GM19238 (cell line): ENCODE measurements at regions not wholly inside any gene's neighbourhood (a gene's known extent, or its start where the extent isn't known, plus 50 kb on each side); places are given as distances from the start of the nearest gene placed in this dataset.

Source experiments
- DNase-seq: peaks from one replicate; pipeline ENCODE4 v3.0.0; 2011; ENCODE audit warnings: low spot score; ENCODE audit not compliant: insufficient read length

DNA sequence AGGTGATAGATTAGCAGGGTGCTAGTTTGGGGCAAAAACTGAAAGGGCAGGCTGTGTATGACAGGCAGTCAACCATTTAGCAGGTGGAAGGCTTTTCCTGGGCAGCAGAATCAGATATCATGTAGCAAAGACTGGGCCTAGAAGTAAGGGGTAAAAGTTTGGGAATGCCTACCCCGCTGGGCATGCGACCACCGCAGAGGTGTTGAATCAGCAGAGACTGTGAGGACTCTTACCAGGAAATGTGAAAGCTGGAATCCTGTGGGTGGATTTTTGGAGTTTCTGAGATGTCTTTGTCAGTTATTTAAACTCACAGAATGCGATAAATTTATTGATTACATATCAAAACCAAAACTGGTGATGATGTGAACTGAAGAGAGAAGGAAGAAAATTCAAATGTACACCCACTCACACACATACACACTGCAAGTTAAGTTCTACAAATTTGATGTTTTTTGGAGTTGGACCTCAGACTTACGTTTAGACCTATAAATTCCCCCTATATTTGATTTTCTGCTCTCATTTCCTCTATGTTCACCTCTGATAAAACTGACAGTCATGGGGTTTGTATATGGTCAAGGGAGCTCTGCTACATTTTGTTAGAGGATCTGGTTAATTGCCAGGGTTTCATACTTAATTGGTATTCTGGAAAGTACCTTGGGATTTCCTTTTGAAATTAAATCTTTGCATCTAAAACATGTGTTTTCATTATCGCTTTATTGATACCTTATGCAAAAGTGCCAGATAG lies 333.6 kb downstream of the CSNK1G3 start:
- DNase-seq: no peak

DNA sequence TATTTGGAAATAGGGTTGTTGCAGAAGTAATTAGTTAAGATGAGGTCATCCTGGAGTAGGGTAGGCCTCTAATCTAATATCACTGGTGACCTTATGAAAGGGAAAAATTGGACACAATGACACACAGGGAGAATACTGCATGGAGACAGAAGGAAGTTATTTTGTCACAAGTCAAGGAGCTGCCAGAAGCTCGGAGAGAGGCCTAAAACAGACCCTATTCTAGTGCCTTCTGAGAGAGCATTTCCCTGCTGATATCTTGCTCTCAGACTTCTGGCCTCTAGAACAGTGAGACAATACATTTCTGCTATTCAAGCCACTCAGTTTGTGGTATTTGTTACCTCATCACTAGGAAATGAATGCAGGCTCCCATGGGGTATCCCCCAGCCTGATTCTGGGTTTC lies 332.9 kb downstream of the CSNK1G3 start:
- DNase-seq: no peak

DNA sequence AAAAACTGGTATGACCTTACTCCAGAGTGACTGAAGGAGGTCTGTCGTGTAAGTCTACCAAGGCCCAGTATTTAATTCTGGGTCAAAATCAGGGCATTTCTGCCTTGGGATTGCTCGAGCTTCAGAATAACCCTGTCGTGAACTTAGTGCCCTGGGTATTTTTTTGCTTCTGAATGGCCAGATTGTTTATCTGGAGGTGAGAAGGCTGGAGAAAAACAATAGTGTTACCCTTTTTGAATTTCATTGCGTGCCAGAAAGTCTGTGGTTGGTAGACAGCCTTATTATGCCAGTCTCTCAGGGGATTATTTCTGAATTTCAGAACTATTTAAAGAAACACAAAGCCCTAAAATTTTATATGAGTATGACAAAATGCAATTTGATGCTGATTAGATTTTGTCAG lies 323.4 kb downstream of the CSNK1G3 start:
- no peak for DNase-seq

DNA sequence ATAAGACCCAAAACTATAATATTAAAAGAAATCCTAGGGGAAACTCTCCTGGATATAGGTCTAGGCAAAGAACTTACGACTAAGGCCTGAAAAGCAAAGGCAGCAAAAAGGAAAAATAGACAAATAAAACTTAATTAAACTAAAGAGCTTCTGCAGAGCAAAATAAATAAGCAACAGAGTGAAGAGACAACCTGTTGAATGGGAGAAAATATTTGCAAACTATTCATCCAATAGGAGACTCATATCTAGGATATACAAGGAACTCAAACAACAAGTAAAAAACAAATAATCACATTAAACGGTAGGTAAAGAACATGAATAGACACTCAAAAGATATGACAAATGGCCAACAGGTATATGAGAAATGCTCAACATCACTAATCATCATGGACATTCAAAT lies 318.6 kb downstream of the CSNK1G3 start:
- no peak for DNase-seq

DNA sequence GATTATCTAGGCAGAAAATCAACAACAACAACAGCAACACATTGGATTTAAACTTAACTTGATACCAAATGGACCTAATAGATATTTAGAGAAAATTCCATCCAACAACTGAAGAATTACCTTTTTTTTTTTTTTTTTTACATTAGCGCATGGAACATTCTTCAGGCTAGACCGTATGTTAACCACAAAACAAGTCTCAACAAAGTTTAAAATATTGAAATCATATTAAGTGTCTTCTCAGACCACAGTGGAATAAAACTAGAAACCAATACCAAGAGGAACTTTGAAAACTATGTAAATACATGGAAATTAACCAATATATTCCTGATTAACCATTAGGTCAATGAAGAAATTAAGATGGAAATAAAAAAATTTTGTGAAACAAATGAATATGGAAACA lies 315.8 kb downstream of the CSNK1G3 start:
- no peak for DNase-seq

DNA sequence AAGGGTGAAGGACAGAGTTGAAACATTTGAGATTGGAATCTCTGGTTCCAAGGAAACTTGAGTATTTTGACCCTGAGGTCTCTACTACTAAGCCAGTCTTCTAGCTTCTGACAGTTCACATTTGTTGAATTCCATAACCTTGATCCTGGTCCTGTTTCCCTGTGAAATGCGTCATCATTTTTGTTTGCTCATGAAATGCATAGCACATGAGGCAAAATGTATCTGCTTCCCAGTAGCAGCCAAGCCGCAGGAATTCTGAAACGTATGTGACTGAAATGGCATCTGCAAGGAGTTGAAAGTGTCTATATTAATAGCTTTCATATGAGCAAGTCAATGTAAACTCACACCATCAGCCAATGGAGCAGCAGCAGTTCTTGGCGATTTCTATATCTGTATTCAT lies 307.9 kb downstream of the CSNK1G3 start:
- DNase-seq: no peak

DNA sequence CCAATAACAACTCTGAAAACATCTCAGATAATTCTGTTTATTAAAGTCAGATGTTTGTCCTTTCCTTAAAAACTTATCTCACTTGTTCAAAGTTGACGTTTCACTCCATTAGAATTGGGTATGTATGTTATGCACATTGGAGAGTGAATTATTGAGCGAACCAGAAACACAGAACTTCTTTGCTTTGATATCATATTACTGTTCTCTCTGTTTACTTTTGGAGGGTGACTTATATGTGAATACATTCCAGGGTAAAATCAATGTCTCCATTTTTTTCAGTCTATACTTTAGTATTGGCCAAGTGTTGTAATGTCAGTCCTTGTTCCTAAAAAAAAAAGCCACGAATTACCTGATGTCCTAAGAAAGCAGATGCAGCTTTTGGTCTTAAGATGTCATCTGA lies 307.4 kb downstream of the CSNK1G3 start:
- no peak for DNase-seq

DNA sequence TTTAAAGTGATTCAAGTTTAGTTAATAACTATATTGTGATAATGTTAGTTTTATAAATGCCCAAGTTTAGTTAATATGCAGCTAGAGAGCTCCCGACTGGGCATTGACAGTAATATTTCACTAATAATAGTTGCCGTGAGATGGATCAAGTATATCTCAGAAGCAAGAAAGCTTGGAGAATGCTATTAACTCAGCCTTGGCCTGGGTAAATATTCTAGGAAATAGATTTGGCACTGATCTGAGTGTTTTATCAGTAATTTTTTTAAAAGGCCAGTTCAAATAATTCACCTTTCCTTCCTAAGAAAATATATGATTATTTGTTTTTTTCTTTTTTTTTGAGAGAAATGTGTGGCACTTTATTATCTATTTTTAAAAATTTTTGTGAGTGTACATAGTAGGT lies 305.3 kb downstream of the CSNK1G3 start:
- no peak for DNase-seq

DNA sequence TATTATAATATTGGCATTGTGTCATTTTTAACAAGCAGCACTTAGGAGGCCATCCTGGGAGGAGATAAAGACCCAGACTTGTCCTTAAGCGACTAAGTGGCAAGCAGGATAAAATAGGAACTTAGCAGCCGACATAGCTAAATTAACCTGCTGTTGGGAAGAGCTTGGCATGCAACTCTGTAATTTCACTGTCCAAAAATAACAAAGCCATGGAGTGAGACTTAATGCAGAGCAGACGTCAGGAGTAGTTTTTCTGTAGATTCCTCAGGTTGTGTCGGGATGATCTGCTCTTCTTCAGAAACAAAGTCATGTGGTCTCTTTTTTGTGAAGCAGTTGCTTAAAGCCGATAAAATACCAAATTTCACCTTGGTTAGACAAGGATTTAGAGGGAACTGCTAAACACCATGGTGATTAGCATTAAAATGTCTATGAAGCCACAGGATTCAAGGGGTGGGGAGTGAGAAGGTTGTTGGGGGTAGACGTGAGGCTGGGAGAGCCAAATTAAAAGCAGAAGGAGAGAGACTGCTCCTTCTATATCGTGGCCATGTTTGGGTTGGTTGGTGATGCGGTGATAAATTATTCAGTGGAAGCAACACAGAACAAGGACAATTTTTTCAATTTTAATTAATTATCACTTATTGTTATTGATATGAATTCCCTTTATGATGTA lies 303.0 kb downstream of the CSNK1G3 start:
- DNase-seq: no peak

DNA sequence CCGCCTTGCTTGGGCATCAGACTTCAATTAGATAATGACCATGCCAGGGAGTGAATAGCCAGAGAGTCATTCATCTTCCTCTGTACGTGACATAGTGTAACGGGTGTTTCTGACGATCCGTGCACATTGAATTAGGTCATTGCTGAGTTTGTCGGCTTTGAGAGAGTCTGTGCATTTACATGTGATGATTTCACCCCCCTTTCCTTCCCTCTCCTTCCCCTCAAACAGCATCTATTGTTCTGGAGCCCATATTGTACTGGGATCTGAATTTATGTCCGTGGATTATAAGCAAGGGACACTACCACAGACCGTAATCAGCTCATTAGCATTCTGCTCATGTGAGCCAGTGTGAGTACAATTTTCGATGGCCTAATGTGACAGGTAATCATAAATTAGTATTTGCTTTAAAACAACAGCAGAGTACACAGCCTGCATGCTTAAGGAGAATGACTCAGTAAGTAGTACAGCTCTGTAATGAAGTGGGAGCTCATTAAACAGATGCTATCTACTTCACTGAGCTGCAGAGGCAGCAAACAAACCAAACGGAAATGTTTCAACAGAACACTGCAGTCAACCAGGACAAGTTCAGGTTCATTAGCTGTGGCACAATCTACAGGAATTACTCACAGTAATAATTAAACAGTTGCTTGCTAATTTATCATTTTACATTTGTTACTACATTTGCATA lies 302.1 kb downstream of the CSNK1G3 start:
- DNase-seq: no peak

DNA sequence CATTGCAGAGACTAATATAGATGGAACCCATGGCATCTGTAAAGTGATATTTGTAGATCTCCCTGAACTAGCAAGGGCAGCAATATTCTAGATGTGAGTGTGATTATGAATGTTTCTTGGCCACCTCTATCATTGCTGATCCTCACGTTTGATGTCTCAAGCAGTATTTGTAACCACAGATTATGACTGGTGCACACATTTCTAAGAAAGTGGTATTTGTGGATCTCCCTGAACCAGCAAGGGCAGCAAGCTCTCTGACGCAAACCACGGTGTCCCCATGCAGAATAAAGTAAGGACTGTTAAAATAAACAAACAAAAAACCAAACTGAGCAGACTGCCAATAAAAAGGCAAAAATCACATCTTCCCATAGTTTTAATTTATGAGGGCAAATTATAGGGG lies 301.3 kb downstream of the CSNK1G3 start:
- no peak for DNase-seq

DNA sequence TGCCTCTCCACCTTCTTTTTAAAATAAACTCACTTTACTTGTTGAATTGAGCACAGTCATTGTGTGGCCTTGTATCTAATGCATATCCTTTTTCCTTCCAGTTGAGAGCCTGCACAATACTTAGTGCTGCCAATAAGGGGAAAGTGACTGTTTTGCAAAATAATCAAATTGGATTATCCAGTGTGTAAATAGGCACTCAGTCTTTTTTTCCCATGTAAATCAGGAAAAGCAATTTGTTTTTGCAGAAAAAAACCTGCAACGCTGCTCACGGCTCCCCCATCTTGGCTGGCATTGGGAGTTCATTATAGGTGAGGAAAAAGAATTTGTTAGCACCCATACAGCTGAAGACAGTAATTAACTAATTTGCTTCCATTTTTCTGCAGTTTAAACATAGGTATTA lies 299.9 kb downstream of the CSNK1G3 start:
- DNase-seq: no peak

DNA sequence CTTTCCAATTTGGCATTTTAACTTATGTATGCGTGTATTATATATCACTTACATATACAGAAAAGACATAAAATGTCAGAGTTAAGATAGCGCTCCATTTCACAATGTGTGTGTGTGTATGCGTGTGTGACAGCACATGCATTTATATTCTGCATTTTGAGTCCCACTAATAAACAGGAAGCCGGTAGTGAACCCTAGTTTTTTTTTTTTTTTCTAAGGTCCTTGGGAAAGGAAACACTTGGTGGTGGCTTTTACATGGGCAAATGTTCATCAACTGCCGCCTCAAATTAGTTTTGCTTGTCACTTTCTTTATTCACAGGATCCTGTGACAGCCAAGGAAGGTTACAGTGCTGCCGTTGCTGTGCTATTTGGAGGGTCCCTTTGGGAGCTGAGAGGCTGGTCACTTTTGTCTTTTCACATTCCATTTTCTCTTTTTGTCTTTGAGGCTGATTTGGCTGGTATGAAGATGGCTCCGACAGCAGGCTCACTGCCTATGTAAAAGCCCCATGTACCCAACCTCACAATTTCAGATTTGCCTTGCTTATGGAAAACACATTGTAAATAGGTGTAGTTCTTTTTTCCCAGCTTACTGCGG lies 298.9 kb downstream of the CSNK1G3 start:
- no peak for DNase-seq

DNA sequence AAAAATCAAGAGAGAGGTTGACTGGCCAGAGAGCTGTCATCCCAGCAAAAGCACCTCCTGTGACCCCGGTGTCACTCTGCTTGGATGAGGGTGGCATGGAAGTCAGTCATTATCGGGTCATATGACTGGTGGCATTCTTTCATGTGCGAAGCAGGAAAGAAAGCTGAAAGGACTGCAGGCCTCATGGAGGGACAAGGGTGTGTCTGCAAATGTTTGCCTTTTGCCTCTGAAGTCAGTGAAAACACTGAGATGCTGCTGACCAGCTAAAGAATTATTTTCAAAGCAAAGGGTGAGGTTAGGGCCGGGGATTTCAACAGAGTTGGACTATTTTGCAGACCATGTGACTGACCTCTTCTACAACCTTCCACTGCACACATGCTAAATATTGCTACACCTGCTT lies 298.3 kb downstream of the CSNK1G3 start:
- no peak for DNase-seq

DNA sequence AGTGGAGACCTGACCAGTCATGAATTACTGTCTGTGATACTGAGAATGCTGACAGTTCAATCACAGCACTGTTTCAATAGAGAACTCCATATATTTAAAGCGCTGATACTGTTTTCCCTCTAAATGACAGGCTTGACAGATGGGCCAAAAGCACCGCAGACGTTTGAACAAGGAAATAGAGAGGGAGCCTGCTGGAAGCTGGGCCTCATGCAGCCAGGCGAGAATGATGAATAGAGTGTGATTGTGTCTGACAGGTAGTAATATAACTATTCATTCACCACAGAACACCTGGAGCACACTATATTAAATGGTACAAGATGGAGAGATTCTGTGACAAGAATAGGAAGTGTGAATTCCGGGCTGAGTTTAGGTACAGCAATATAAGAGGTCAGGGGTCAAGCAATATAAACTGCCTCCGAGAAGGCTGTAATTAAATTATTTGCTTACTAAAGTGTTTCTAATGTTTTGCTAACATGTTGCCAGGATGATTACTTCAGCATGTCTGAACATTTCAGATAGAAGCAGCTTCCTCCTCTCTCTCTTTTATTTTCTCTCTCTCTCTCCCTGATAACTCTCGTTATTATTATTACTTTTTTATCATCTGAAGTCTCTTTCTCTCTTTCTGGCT lies 297.7 kb downstream of the CSNK1G3 start:
- no peak for DNase-seq

DNA sequence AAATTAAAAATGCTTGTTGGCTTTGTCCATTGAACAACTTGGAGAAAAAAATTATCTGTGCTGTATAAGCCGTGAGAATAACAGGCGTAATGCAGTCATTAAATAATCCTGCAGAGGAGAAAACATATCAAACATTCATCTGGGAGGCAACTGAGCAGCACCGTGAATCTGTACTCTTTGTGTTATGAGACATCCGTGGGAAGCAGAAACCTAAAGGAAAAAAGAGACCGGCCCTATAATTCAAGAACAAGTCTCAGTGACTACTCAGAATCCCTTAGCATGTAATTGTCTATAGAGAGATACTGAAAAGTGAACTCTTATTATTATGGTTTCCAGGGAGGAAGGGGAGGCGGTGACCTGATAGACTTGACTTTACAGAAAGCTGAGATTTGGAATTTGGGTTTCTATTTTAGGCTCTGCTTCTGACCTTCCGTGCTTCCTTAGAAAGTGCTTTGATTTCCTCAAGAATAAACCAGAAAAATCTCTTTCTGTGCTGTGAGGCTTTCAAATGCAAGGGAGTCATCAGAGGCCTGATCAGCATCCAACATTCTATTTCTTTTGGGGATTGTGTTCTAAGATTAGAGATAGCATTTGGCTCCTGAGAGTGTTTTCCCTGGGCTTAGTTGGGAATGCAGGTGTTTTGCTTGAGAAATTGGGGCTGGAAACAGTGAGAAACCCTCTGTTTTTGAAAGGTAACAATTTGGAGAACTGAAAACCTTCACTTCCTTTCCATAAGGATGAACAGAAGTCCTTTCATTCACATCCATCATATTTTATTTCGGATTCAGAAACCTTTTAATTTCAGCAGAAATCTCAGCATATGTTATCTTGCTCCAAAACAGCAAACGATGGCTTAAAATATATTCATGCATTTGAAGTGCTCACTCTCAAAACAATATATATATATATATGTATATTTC lies 296.7 kb downstream of the CSNK1G3 start:
- no peak for DNase-seq

DNA sequence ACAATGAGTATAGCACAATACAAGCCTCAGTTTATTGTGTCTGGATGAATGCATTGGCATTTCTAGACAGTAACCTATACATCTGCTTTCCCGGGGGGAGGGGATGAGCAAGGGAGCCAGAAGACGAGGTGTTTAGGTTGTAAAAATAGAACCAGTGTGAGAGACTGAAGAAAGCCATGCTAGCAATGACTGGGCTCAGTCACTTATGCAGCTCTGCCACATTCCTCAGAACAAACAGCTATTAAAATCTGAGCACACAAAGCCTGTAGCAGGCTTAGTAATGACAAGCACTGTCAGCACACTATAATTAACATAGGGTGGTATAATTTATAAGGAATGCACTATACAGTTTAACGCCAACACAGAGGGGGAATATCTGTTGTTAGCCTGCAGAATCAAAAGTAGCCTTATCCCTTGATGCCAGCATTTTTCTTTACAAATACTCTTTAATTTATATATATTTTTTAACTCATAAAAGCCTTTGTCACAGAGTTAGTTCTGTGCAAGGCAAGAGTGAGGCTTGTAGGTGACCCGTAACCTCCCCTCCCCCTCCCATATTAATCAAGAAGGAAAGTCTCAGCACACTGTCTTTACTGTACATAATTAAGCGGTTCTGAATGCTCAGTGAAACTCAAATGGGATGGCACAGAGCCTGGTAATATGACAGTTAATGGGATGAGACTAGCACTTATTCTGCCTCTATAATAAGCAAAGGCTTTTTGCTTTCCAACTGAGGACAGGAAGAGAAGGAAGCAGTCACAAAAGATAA lies 295.4 kb downstream of the CSNK1G3 start:
- no peak for DNase-seq

DNA sequence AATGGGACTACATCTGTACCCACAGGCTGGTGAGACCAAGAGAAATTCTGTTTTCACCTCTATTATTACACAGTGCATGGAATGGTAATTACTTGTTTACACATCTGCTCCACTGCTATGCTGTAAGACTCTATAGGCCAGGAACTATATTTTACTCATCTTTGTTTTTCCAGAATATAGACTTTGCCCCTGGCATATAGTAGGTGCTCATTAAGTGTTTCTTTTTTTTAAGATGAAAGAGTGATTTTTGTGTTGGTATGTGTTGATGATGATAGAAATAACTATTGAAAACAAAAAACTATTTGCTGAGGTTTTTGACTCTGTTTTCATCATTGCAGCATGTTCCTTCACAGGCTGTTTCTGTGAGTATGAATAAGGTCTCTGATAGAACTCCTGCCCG lies 294.7 kb downstream of the CSNK1G3 start:
- no peak for DNase-seq

DNA sequence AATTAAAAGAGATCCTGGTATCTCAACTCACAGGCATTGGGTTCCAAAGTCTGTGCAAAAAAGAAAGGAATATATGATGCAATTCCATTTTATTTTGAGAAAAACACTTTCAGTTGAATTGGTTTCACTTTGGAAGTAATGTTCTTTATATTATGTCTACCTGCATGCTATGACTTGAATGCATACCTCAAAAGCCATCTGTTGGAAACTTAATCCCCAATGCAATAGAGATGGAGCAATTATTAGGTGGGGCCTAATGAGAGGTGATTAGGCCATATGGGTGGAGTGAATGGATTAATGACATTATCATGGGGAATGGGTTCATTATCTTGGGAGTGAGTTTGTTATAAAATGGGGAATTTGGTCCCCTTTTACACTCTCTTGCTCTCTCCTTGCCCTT lies 293.3 kb downstream of the CSNK1G3 start:
- no peak for DNase-seq

DNA sequence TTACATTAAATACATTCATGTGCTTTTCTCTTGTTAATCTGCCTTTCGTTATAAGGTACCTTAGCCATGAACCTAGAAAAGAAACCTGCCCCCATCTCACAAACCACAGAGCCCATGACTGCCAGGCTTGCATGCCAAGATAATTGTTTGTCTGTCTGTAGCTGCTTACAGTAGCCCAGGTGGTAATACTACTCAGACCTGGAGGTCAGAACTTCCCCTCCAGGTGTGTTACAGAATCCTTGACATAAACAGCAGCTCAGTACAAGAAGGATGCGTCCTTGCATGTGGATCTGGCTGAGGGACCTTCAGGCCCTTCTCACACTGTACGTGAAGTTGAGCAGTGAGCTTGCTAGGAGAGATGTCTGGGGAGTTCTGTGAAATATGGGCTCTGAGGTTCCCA lies 291.4 kb downstream of the CSNK1G3 start:
- no peak for DNase-seq
